ENCODE measurements at regions not wholly inside any gene's neighbourhood (a gene's known extent, or its start where the extent isn't known, plus 50 kb on each side); places are given as distances from the start of the nearest gene placed in this dataset.

- H3K4me1 ChIP-seq (ENCODE audit: control insufficient read depth in 2 of 2, insufficient read depth in 1 of 2, low read depth in 1 of 2, low read length in 2 of 2) = no peaks in the 10 kb centered on the region
- H3K18ac ChIP-seq (ENCODE audit: low read length) = no peak overlapping the region
- no peak overlapping the region for H2BK120ac ChIP-seq (ENCODE audit: low read depth, low read length)
- no peaks in the 10 kb centered on the region for H3K9me3 ChIP-seq (replicated peaks in 1 of 2; ENCODE audit: control insufficient read depth in 2 of 2, insufficient read depth in 1 of 2, low read depth in 1 of 2, low read length in 2 of 2)
- no peak overlapping the region for H2BK12ac ChIP-seq (ENCODE audit: low read length)
- no peak overlapping the region for H3K4me3 ChIP-seq (ENCODE audit: low read length in 2 of 2)
- H2AFZ ChIP-seq (ENCODE audit: low read length) = no peak overlapping the region
- H3K9ac ChIP-seq (ENCODE audit: low read depth, low read length, poor library complexity) = no peak overlapping the region
- WGBS, 2 donors (ENCODE audit: extremely low coverage in 2 of 2, insufficient read length in 2 of 2, insufficient replicate concordance in 1 of 2) = no CpG with 5 or more reads among the region's 3 CpGs
- H4K91ac ChIP-seq (ENCODE audit: low read depth, low read length, poor library complexity) = no peak overlapping the region
- no peak overlapping the region for H3K27ac ChIP-seq (replicated peaks; ENCODE audit: low read length)
- no peak overlapping the region for H2BK15ac ChIP-seq (ENCODE audit: low read length)
- DNase-seq (ENCODE audit: low spot score) = no peak
- H3K23ac ChIP-seq (ENCODE audit: low read depth, low read length, poor library complexity) = no peak overlapping the region
- H2AK5ac ChIP-seq (ENCODE audit: low read depth, low read length) = no peak overlapping the region
- H4K8ac ChIP-seq (ENCODE audit: low read depth, low read length) = no peak overlapping the region
- no peak overlapping the region for H3K4me2 ChIP-seq (ENCODE audit: insufficient read depth, low read length, poor library complexity, severe bottlenecking)
- H3K79me1 ChIP-seq (ENCODE audit: low read depth, low read length) = no peaks in the 10 kb centered on the region
- no peak overlapping the region for H2BK5ac ChIP-seq (ENCODE audit: low read length)
- no peak overlapping the region for H3K14ac ChIP-seq (ENCODE audit: low read length)
- H3K36me3 ChIP-seq (replicated peaks in 1 of 2; ENCODE audit: control insufficient read depth in 2 of 2, insufficient read depth in 2 of 2, low read length in 2 of 2) = no peaks in the 10 kb centered on the region
- no peaks in the 10 kb centered on the region for H3K27me3 ChIP-seq (ENCODE audit: control insufficient read depth in 3 of 3, insufficient read depth in 3 of 3, low read depth in 1 of 3, low read length in 3 of 3)
- H3K4ac ChIP-seq (ENCODE audit: low read length) = no peak overlapping the region
These were observed 62.0 kb downstream of the SKIDA1 start for GRCh38 chr10:21463436-21463835.

GRCh38 chr10:21458126-21458871 is 67.2 kb downstream of the SKIDA1 start:
- H2BK12ac ChIP-seq (ENCODE audit: low read length) = no peak overlapping the region
- H2BK15ac ChIP-seq (ENCODE audit: low read length) = no peak overlapping the region
- H2BK5ac ChIP-seq (ENCODE audit: low read length) = no peak overlapping the region
- no peak overlapping the region for H3K4me2 ChIP-seq (ENCODE audit: insufficient read depth, low read length, poor library complexity, severe bottlenecking)
- no peak overlapping the region for H3K14ac ChIP-seq (ENCODE audit: low read length)
- H2AFZ ChIP-seq (ENCODE audit: low read length) = no peak overlapping the region
- WGBS, 2 donors (ENCODE audit: extremely low coverage in 2 of 2, insufficient read length in 2 of 2, insufficient replicate concordance in 1 of 2) = no CpG with 5 or more reads among the region's 5 CpGs
- DNase-seq (ENCODE audit: low spot score) = no peak
- H3K9ac ChIP-seq (ENCODE audit: low read depth, low read length, poor library complexity) = no peak overlapping the region
- no peak overlapping the region for H3K18ac ChIP-seq (ENCODE audit: low read length)
- H3K27ac ChIP-seq (replicated peaks; ENCODE audit: low read length) = no peak overlapping the region
- no peaks in the 10 kb centered on the region for H3K4me1 ChIP-seq (ENCODE audit: control insufficient read depth in 2 of 2, insufficient read depth in 1 of 2, low read depth in 1 of 2, low read length in 2 of 2)
- no peak overlapping the region for H4K91ac ChIP-seq (ENCODE audit: low read depth, low read length, poor library complexity)
- no peak overlapping the region for H3K4me3 ChIP-seq (ENCODE audit: low read length in 2 of 2)
- no peaks in the 10 kb centered on the region for H3K36me3 ChIP-seq (replicated peaks in 1 of 2; ENCODE audit: control insufficient read depth in 2 of 2, insufficient read depth in 2 of 2, low read length in 2 of 2)
- no peak overlapping the region for H2BK120ac ChIP-seq (ENCODE audit: low read depth, low read length)
- no peak overlapping the region for H2AK5ac ChIP-seq (ENCODE audit: low read depth, low read length)
- H3K23ac ChIP-seq (ENCODE audit: low read depth, low read length, poor library complexity) = no peak overlapping the region
- H4K8ac ChIP-seq (ENCODE audit: low read depth, low read length) = no peak overlapping the region
- no peaks in the 10 kb centered on the region for H3K79me1 ChIP-seq (ENCODE audit: low read depth, low read length)
- H3K9me3 ChIP-seq (replicated peaks in 1 of 2; ENCODE audit: control insufficient read depth in 2 of 2, insufficient read depth in 1 of 2, low read depth in 1 of 2, low read length in 2 of 2) = peaks cover 0 to 2% of the 10 kb centered on the region in 2 donors
- no peaks in the 10 kb centered on the region for H3K27me3 ChIP-seq (ENCODE audit: control insufficient read depth in 3 of 3, insufficient read depth in 3 of 3, low read depth in 1 of 3, low read length in 3 of 3)
- H3K4ac ChIP-seq (ENCODE audit: low read length) = no peak overlapping the region

DNA sequence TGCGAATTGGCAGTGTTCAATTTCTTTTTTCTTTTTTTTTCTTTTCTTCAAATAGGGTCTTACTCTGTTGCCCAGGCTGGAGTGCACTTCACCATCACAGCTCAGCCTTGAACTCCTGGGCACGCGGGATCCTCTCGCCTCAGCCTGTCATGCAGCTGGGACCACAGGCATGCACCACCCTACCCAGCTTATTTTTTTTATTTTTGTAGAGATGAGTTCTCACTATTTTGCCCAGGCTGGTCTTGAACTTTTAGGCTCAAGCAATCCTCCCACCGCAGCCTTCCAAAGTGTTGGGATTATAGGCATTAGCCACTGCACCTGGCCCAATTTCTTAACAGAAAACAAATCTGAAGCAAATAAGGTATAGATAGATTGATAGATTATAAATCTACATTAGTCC is 69.3 kb downstream of the SKIDA1 start:
- Histone ChIP-seq H3K4me3 (ENCODE audit: low read length in 2 of 2) (no peak overlapping the region), H3K4me1 (ENCODE audit: control insufficient read depth in 2 of 2, insufficient read depth in 1 of 2, low read depth in 1 of 2, low read length in 2 of 2) (no peaks in the 10 kb centered on the region), H2BK120ac (ENCODE audit: low read depth, low read length) (no peak overlapping the region), H2BK15ac (ENCODE audit: low read length) (no peak overlapping the region), H2AFZ (ENCODE audit: low read length) (no peak overlapping the region), H3K27ac (replicated peaks; ENCODE audit: low read length) (no peak overlapping the region), H3K9ac (ENCODE audit: low read depth, low read length, poor library complexity) (no peak overlapping the region), H3K36me3 (replicated peaks in 1 of 2; ENCODE audit: control insufficient read depth in 2 of 2, insufficient read depth in 2 of 2, low read length in 2 of 2) (no peaks in the 10 kb centered on the region), H3K4ac (ENCODE audit: low read length) (no peak overlapping the region), H4K8ac (ENCODE audit: low read depth, low read length) (no peak overlapping the region), H3K23ac (ENCODE audit: low read depth, low read length, poor library complexity) (no peak overlapping the region), H4K91ac (ENCODE audit: low read depth, low read length, poor library complexity) (no peak overlapping the region), H3K18ac (ENCODE audit: low read length) (no peak overlapping the region), H3K79me1 (ENCODE audit: low read depth, low read length) (no peaks in the 10 kb centered on the region), H3K4me2 (ENCODE audit: insufficient read depth, low read length, poor library complexity, severe bottlenecking) (no peak overlapping the region), H2AK5ac (ENCODE audit: low read depth, low read length) (no peak overlapping the region), H3K9me3 (replicated peaks in 1 of 2; ENCODE audit: control insufficient read depth in 2 of 2, insufficient read depth in 1 of 2, low read depth in 1 of 2, low read length in 2 of 2) (peaks cover 0 to 2% of the 10 kb centered on the region in 2 donors), H2BK5ac (ENCODE audit: low read length) (no peak overlapping the region), H3K14ac (ENCODE audit: low read length) (no peak overlapping the region), H3K27me3 (ENCODE audit: control insufficient read depth in 3 of 3, insufficient read depth in 3 of 3, low read depth in 1 of 3, low read length in 3 of 3) (no peaks in the 10 kb centered on the region), H2BK12ac (ENCODE audit: low read length) (no peak overlapping the region)
- DNase-seq (ENCODE audit: low spot score) = no peak
- WGBS, 2 donors (ENCODE audit: extremely low coverage in 2 of 2, insufficient read length in 2 of 2, insufficient replicate concordance in 1 of 2) = no CpG with 5 or more reads among the region's 5 CpGs

DNA sequence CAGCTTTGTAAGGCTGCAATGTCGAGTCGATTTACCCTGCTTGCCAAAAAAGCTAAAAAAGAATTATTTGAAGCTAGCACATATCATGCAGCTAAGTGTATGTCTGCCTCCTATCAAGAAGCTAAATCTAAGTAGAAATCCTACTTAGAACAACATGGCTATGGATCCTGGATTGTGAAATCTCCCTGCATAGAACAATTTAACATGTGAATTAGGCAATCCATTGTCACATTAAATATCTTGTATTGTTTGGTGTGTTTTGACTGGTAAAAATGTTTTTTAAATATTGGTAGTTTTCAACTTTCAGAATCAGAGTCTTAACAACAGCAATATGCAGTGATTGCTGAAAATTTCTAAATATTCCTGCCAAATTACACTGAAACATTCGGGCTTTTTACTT is 73.3 kb downstream of the SKIDA1 start:
- no peak overlapping the region for H3K18ac ChIP-seq (ENCODE audit: low read length)
- H2BK5ac ChIP-seq (ENCODE audit: low read length) = no peak overlapping the region
- no peaks in the 10 kb centered on the region for H3K36me3 ChIP-seq (replicated peaks in 1 of 2; ENCODE audit: control insufficient read depth in 2 of 2, insufficient read depth in 2 of 2, low read length in 2 of 2)
- no peaks in the 10 kb centered on the region for H3K79me1 ChIP-seq (ENCODE audit: low read depth, low read length)
- H2BK15ac ChIP-seq (ENCODE audit: low read length) = no peak overlapping the region
- H3K27me3 ChIP-seq (ENCODE audit: control insufficient read depth in 3 of 3, insufficient read depth in 3 of 3, low read depth in 1 of 3, low read length in 3 of 3) = no peaks in the 10 kb centered on the region
- no peak overlapping the region for H3K9ac ChIP-seq (ENCODE audit: low read depth, low read length, poor library complexity)
- no peak overlapping the region for H3K4me3 ChIP-seq (ENCODE audit: low read length in 2 of 2)
- no peak overlapping the region for H4K8ac ChIP-seq (ENCODE audit: low read depth, low read length)
- no peaks in the 10 kb centered on the region for H3K4me1 ChIP-seq (ENCODE audit: control insufficient read depth in 2 of 2, insufficient read depth in 1 of 2, low read depth in 1 of 2, low read length in 2 of 2)
- H2BK12ac ChIP-seq (ENCODE audit: low read length) = no peak overlapping the region
- H4K91ac ChIP-seq (ENCODE audit: low read depth, low read length, poor library complexity) = no peak overlapping the region
- H3K9me3 ChIP-seq (replicated peaks in 1 of 2; ENCODE audit: control insufficient read depth in 2 of 2, insufficient read depth in 1 of 2, low read depth in 1 of 2, low read length in 2 of 2) = peaks cover 0 to 2% of the 10 kb centered on the region in 2 donors
- H3K23ac ChIP-seq (ENCODE audit: low read depth, low read length, poor library complexity) = no peak overlapping the region
- no peak overlapping the region for H3K27ac ChIP-seq (replicated peaks; ENCODE audit: low read length)
- H3K4ac ChIP-seq (ENCODE audit: low read length) = no peak overlapping the region
- no peak overlapping the region for H2BK120ac ChIP-seq (ENCODE audit: low read depth, low read length)
- H3K4me2 ChIP-seq (ENCODE audit: insufficient read depth, low read length, poor library complexity, severe bottlenecking) = no peak overlapping the region
- WGBS, 2 donors (ENCODE audit: extremely low coverage in 2 of 2, insufficient read length in 2 of 2, insufficient replicate concordance in 1 of 2) = no CpG with 5 or more reads among the region's 3 CpGs
- no peak for DNase-seq (ENCODE audit: low spot score)
- H2AK5ac ChIP-seq (ENCODE audit: low read depth, low read length) = no peak overlapping the region
- H2AFZ ChIP-seq (ENCODE audit: low read length) = no peak overlapping the region
- H3K14ac ChIP-seq (ENCODE audit: low read length) = no peak overlapping the region

Measured in neuronal stem cell (in vitro differentiated cells).